IMR-90 (cell line): ENCODE measurements at regions not wholly inside any gene's neighbourhood (a gene's known extent, or its start where the extent isn't known, plus 50 kb on each side); places are given as distances from the start of the nearest gene placed in this dataset.

Experiments used
- ATAC-seq: fragments of 200-7000 bp; cut with Tn5 transposase; 2 replicates; pipeline ENCODE4 v1.9.1; 2020; ENCODE audit warnings: low read depth, mild to moderate bottlenecking, moderate library complexity
- BruUV-seq: library from RNA; stranded (reverse); fragments of 400-500 nt; replicated peaks from 2 replicates; lab custom pipeline; 2021; lab: Mats Ljungman, UMichigan
- CTCF ChIA-PET: fragments of 300-600 bp; formaldehyde crosslinking; extraction: SDS; loops from one replicate; lab custom pipeline; 2021; ENCODE audit warnings: antibody characterized with exemption; lab: Yijun Ruan, JAX
- POLR2A ChIA-PET: fragments of 300-600 bp; sonication (Branson Sonifier 250); formaldehyde crosslinking; loops from one replicate; lab custom pipeline; 2022; ENCODE audit warnings: antibody characterized with exemption; ENCODE audit not compliant: unreplicated experiment; lab: Charles Lee
- DNase-seq: peaks from one replicate; pipeline ENCODE4 v3.0.0; 2013
- H2AFZ ChIP-seq: replicated peaks from 2 replicates; pipeline ENCODE3; 2013; ENCODE audit warnings: low read length, mild to moderate bottlenecking; ENCODE audit not compliant: poor library complexity
- H2AK5ac ChIP-seq: 2 replicates; pipeline ENCODE4 v1.6.1; 2013; ENCODE audit warnings: low read depth, low read length, inconsistent platforms
- H2AK9ac ChIP-seq: replicated peaks from 2 replicates; pipeline ENCODE3; 2013; ENCODE audit warnings: mild to moderate bottlenecking, low read depth, low read length, moderate library complexity; ENCODE audit not compliant: poor library complexity
- H2BK120ac ChIP-seq: 2 replicates; pipeline ENCODE4 v1.6.1; 2013; ENCODE audit warnings: low read depth, low read length, inconsistent platforms
- H2BK15ac ChIP-seq: 3 replicates; pipeline ENCODE4 v1.6.1; 2013; ENCODE audit warnings: low read depth, low read length, inconsistent platforms
- H2BK20ac ChIP-seq: 2 replicates; pipeline ENCODE4 v1.6.1; 2013; ENCODE audit warnings: low read depth, mild to moderate bottlenecking, inconsistent platforms, low read length, moderate library complexity
- H2BK5ac ChIP-seq: 2 replicates; pipeline ENCODE4 v1.6.1; 2013; ENCODE audit warnings: mild to moderate bottlenecking, low read depth, low read length, inconsistent platforms; ENCODE audit not compliant: poor library complexity, severe bottlenecking
- H3K14ac ChIP-seq: replicated peaks from 2 replicates; pipeline ENCODE4 v1.6.1; 2013; ENCODE audit warnings: low read depth, low read length, inconsistent platforms
- H3K18ac ChIP-seq: 2 replicates; pipeline ENCODE4 v1.6.1; 2013; ENCODE audit warnings: low read depth, low read length, control low read depth
- H3K23ac ChIP-seq: 2 replicates; pipeline ENCODE4 v1.6.1; 2013; ENCODE audit warnings: low read depth, low read length, inconsistent platforms
- H3K27ac ChIP-seq: 2 replicates; pipeline ENCODE4 v1.5.1; 2013; ENCODE audit warnings: mild to moderate bottlenecking, control low read depth, low read length; ENCODE audit not compliant: insufficient read depth
- H3K27me3 ChIP-seq: 2 replicates; pipeline ENCODE4 v1.6.1; 2013; ENCODE audit warnings: low read length; ENCODE audit not compliant: control insufficient read depth, insufficient read depth
- H3K36me3 ChIP-seq: 2 replicates; pipeline ENCODE4 v1.6.1; 2013; ENCODE audit warnings: low read length, mixed read lengths; ENCODE audit not compliant: control insufficient read depth, insufficient read depth
- H3K4ac ChIP-seq: 2 replicates; pipeline ENCODE4 v1.6.1; 2013; ENCODE audit warnings: low read depth, low read length, inconsistent platforms
- H3K4me1 ChIP-seq: 2 replicates; pipeline ENCODE4 v1.6.1; 2013; ENCODE audit warnings: low read length, mixed read lengths; ENCODE audit not compliant: control insufficient read depth, insufficient read depth
- H3K4me2 ChIP-seq: 2 replicates; pipeline ENCODE4 v1.6.1; 2013; ENCODE audit warnings: low read depth, mild to moderate bottlenecking, control low read depth, low read length, moderate library complexity
- H3K4me3 ChIP-seq: 2 replicates; pipeline ENCODE4 v1.5.1; 2013; ENCODE audit warnings: low read depth, mild to moderate bottlenecking, control low read depth, low read length, moderate library complexity; ENCODE audit not compliant: insufficient read depth
- H3K56ac ChIP-seq: 2 replicates; pipeline ENCODE4 v1.6.1; 2013; ENCODE audit warnings: low read length, inconsistent platforms; ENCODE audit not compliant: insufficient read depth; ENCODE audit errors: extremely low read depth
- H3K79me1 ChIP-seq, 2 experiments: 2 replicates each; pipeline ENCODE4 v1.6.1; 2013; ENCODE audit warnings: low read length in 2 of 2, inconsistent platforms in 1 of 2, low read depth in 1 of 2
- H3K9ac ChIP-seq: 2 replicates; pipeline ENCODE4 v1.6.1; 2013; ENCODE audit warnings: low read depth, low read length, control low read depth
- H3K9me1 ChIP-seq: 2 replicates; pipeline ENCODE4 v1.6.1; 2013; ENCODE audit warnings: low read length, inconsistent platforms; ENCODE audit not compliant: insufficient read depth
- H3K9me3 ChIP-seq: 2 replicates; pipeline ENCODE4 v1.6.1; 2013; ENCODE audit warnings: low read length; ENCODE audit not compliant: control insufficient read depth, insufficient read depth
- H4K20me1 ChIP-seq: 2 replicates; pipeline ENCODE4 v1.6.1; 2013; ENCODE audit warnings: low read length, inconsistent platforms; ENCODE audit not compliant: insufficient read depth
- H4K5ac ChIP-seq: 2 replicates; pipeline ENCODE4 v1.6.1; 2013; ENCODE audit warnings: mild to moderate bottlenecking, low read depth, low read length, control low read depth
- H4K8ac ChIP-seq, 2 experiments: 2 replicates each; pipeline ENCODE4 v1.6.1; 2013; ENCODE audit warnings: low read depth in 2 of 2, low read length in 2 of 2, control low read depth in 1 of 2, inconsistent platforms in 1 of 2
- H4K91ac ChIP-seq: 2 replicates; pipeline ENCODE4 v1.6.1; 2013; ENCODE audit warnings: low read depth, low read length, inconsistent platforms; ENCODE audit not compliant: insufficient read depth
- BHLHE40 ChIP-seq: fragments of 150-350 bp; IDR thresholded peaks from 2 replicates; pipeline ENCODE4 v1.6.1; 2016; ENCODE audit warnings: mild to moderate bottlenecking, low read depth, low read length
- CEBPB ChIP-seq: IDR thresholded peaks from 2 replicates; pipeline ENCODE4 v1.6.1; 2012; ENCODE audit warnings: low read depth, low read length, improper control_type of control experiment
- CHD1 ChIP-seq: IDR thresholded peaks from 2 replicates; pipeline ENCODE4 v1.6.1; 2012; ENCODE audit warnings: low read depth, low read length, improper control_type of control experiment
- FOS ChIP-seq: fragments of 150-350 bp; IDR thresholded peaks from 2 replicates; pipeline ENCODE4 v1.6.1; 2016; ENCODE audit warnings: low read depth, low read length
- MAFK ChIP-seq: IDR thresholded peaks from 2 replicates; pipeline ENCODE4 v1.6.1; 2012; ENCODE audit warnings: low read depth, low read length, improper control_type of control experiment
- MAZ ChIP-seq: IDR thresholded peaks from 2 replicates; pipeline ENCODE4 v1.6.1; 2012; ENCODE audit warnings: low read depth, mild to moderate bottlenecking, low read length, improper control_type of control experiment, moderate library complexity, borderline replicate concordance
- MXI1 ChIP-seq: IDR thresholded peaks from 2 replicates; pipeline ENCODE4 v1.6.1; 2012; ENCODE audit warnings: low read depth, mild to moderate bottlenecking, low read length, moderate library complexity, borderline replicate concordance
- NFE2L2 ChIP-seq: fragments of 150-350 bp; IDR thresholded peaks from 2 replicates; pipeline ENCODE4 v1.6.1; 2016; ENCODE audit warnings: low read depth, mild to moderate bottlenecking, low read length
- POLR2A ChIP-seq: IDR thresholded peaks from 2 replicates; pipeline ENCODE4 v1.6.1; 2012; ENCODE audit warnings: mild to moderate bottlenecking, low read depth, low read length
- RAD21 ChIP-seq: IDR thresholded peaks from 2 replicates; pipeline ENCODE4 v1.6.1; 2012; ENCODE audit warnings: low read length, improper control_type of control experiment
- RCOR1 ChIP-seq: IDR thresholded peaks from 2 replicates; pipeline ENCODE4 v1.6.1; 2012; ENCODE audit warnings: mild to moderate bottlenecking, low read length, improper control_type of control experiment; ENCODE audit not compliant: insufficient replicate concordance
- RFX5 ChIP-seq: IDR thresholded peaks from 2 replicates; pipeline ENCODE4 v1.8.0; 2012; ENCODE audit warnings: low read depth, mild to moderate bottlenecking, low read length, moderate library complexity
- SMC3 ChIP-seq: fragments of 150-350 bp; IDR thresholded peaks from 2 replicates; pipeline ENCODE4 v1.6.1; 2016; ENCODE audit warnings: low read depth, mild to moderate bottlenecking, antibody characterized with exemption, low read length, moderate library complexity
- WGBS, 2 experiments: methylation state at CpG; one replicate each; pipeline versions ENCODE4 v1.1.5 to v1.1.7; 2013; ENCODE audit warnings: missing lambda C conversion rate in 2 of 2; ENCODE audit not compliant: insufficient read length in 1 of 2; ENCODE audit errors: extremely low coverage in 2 of 2; 5-methylcytosine and 5-hydroxymethylcytosine counted together
- dilution Hi-C: fragments of 300-500 bp; cut with HindIII; formaldehyde crosslinking; loops from one replicate; pipeline ENCODE4 v1.14.3; 2018; ENCODE audit warnings: low sequenced_read_pairs; ENCODE audit not compliant: unreplicated experiment
- in situ Hi-C: fragments of 300-500 bp; cut with MboI; formaldehyde crosslinking; loops from 3 replicates; pipeline ENCODE4 v1.14.3; 2019; ENCODE audit warnings: low sequenced_read_pairs, inconsistent platforms, mixed read lengths
- intact Hi-C: fragments of 100-400 bp; cut with micrococcal nuclease; formaldehyde crosslinking; loops from 2 replicates; pipeline ENCODE4 v1.10.0; 2022
- TF ChIP-seq, protein P1 (sequence below): fragments of 150-350 bp; IDR thresholded peaks from 2 replicates; pipeline ENCODE4 v1.6.1; 2016; ENCODE audit warnings: low read depth, mild to moderate bottlenecking, low read length, moderate library complexity, borderline replicate concordance
- TF ChIP-seq, protein P2 (sequence below): fragments of 150-350 bp; IDR thresholded peaks from 2 replicates; pipeline ENCODE4 v1.6.1; 2017; ENCODE audit warnings: mild to moderate bottlenecking, antibody characterized with exemption, low read length, low read depth
- TF ChIP-seq, protein P3 (sequence below): conservative IDR thresholded peaks from 2 replicates; pipeline ENCODE4 v1.5.1; 2012; ENCODE audit warnings: mild to moderate bottlenecking, low read depth, low read length, improper control_type of control experiment

DNA sequence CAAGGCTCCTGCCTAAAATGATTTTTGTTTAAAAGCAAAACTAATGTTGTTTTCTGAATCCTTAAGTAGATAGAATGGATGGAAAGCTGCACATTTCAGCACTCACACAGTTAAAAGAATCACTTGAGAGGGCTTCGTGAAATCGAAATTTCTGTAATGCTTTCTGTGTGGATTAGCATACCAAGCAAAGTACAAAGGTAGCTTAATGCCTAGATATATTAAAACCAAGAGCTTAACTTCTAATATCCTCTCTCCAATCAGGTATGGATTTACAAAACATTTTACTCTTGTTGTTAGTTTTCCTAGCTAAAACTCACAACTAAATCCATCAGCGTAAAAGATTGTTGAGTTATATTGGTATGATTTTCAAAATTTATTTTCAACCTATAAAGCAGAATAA, 378.8 kb upstream of the PRMT6 start:
- Histone ChIP-seq H3K4ac (no peak overlapping the region), H3K14ac (no peak overlapping the region), H2AK5ac (no peak overlapping the region), H3K9me1 (no peaks in the 10 kb centered on the region), H4K8ac (no peak overlapping the region), H4K91ac (no peak overlapping the region), H3K9me3 (peaks cover 1% of the 10 kb centered on the region; the same call in 1 of the 2 replicates), H3K9ac (no peak overlapping the region), H3K56ac (no peak overlapping the region), H2BK15ac (no peak overlapping the region), H3K4me2 (no peak overlapping the region), H2AFZ (no peak overlapping the region), H3K27ac (no peak overlapping the region), H3K4me1 (no peaks in the 10 kb centered on the region), H2BK20ac (no peak overlapping the region), H3K18ac (no peak overlapping the region), H2AK9ac (no peak overlapping the region), H3K36me3 (no peaks in the 10 kb centered on the region), H2BK120ac (no peak overlapping the region), H3K4me3 (no peak overlapping the region), H2BK5ac (no peak overlapping the region), H3K23ac (no peak overlapping the region), H3K79me1 (no peaks in the 10 kb centered on the region), H4K5ac (no peak overlapping the region), H3K27me3 (no peaks in the 10 kb centered on the region), H4K20me1 (no peaks in the 10 kb centered on the region)
- ATAC-seq (no peak), DNase-seq (no peak)
- WGBS, 2 experiments: no CpG with 5 or more reads among the region's 3 CpGs
- dilution Hi-C loops: no loop called here
- POLR2A ChIA-PET: no interaction called here
- TF ChIP-seq SMC3 (no peak), FOS (no peak), POLR2A (no peak), RCOR1 (no peak), NFE2L2 (no peak), RAD21 (no peak), CEBPB (no peak), MAFK (no peak), CHD1 (no peak), MXI1 (no peak), RFX5 (no peak), BHLHE40 (no peak), MAZ (no peak)
- TF ChIP-seq, protein P1, sequence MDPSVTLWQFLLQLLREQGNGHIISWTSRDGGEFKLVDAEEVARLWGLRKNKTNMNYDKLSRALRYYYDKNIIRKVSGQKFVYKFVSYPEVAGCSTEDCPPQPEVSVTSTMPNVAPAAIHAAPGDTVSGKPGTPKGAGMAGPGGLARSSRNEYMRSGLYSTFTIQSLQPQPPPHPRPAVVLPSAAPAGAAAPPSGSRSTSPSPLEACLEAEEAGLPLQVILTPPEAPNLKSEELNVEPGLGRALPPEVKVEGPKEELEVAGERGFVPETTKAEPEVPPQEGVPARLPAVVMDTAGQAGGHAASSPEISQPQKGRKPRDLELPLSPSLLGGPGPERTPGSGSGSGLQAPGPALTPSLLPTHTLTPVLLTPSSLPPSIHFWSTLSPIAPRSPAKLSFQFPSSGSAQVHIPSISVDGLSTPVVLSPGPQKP: no peak
- TF ChIP-seq, protein P2, sequence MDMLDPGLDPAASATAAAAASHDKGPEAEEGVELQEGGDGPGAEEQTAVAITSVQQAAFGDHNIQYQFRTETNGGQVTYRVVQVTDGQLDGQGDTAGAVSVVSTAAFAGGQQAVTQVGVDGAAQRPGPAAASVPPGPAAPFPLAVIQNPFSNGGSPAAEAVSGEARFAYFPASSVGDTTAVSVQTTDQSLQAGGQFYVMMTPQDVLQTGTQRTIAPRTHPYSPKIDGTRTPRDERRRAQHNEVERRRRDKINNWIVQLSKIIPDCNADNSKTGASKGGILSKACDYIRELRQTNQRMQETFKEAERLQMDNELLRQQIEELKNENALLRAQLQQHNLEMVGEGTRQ: no peak
- TF ChIP-seq, protein P3, sequence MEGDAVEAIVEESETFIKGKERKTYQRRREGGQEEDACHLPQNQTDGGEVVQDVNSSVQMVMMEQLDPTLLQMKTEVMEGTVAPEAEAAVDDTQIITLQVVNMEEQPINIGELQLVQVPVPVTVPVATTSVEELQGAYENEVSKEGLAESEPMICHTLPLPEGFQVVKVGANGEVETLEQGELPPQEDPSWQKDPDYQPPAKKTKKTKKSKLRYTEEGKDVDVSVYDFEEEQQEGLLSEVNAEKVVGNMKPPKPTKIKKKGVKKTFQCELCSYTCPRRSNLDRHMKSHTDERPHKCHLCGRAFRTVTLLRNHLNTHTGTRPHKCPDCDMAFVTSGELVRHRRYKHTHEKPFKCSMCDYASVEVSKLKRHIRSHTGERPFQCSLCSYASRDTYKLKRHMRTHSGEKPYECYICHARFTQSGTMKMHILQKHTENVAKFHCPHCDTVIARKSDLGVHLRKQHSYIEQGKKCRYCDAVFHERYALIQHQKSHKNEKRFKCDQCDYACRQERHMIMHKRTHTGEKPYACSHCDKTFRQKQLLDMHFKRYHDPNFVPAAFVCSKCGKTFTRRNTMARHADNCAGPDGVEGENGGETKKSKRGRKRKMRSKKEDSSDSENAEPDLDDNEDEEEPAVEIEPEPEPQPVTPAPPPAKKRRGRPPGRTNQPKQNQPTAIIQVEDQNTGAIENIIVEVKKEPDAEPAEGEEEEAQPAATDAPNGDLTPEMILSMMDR: no peak
- in situ Hi-C loops: no loop called here
- intact Hi-C loops: no loop called here
- BruUV-seq: no TSS peak
- CTCF ChIA-PET: no interaction called here
